ENCODE measurements at regions not wholly inside any gene's neighbourhood (a gene's known extent, or its start where the extent isn't known, plus 50 kb on each side); places are given as distances from the start of the nearest gene placed in this dataset.

GRCh38 chr1:213821943-213822334, 165.8 kb upstream of the PROX1 start:
- no peak overlapping the region for H3K27ac ChIP-seq (ENCODE audit: low read length)
- no peaks in the 10 kb centered on the region for H3F3A ChIP-seq (ENCODE audit: insufficient read depth, low read length, poor library complexity, severe bottlenecking)
- peaks cover 9% of the 10 kb centered on the region for H3K27me3 ChIP-seq (ENCODE audit: insufficient read depth, low read depth, low read length)
- H3K9me2 ChIP-seq (ENCODE audit: insufficient read depth, low read length), result no peaks in the 10 kb centered on the region
- no peak for TF ChIP-seq MXI1 (conservative IDR thresholded peaks at IDR 0.05; ENCODE audit: poor library complexity, severe bottlenecking)
- no peak for TF ChIP-seq REST (IDR thresholded peaks at IDR 0.05; ENCODE audit: borderline replicate concordance)
- TF ChIP-seq POLR2AphosphoS5 (IDR thresholded peaks at IDR 0.05), result no peak
- TF ChIP-seq EZH2 (IDR thresholded peaks at IDR 0.05; ENCODE audit: borderline replicate concordance, insufficient read depth, low read length, poor library complexity, severe bottlenecking), result no peak
- TF ChIP-seq SMC3 (conservative IDR thresholded peaks at IDR 0.05; ENCODE audit: poor library complexity), result no peak
- no peak for TF ChIP-seq CTCF (IDR thresholded peaks at IDR 0.05; ENCODE audit: poor library complexity, severe bottlenecking)
- TF ChIP-seq EP300 (conservative IDR thresholded peaks at IDR 0.05; ENCODE audit: poor library complexity, severe bottlenecking), result no peak
- TF ChIP-seq RAD21 (conservative IDR thresholded peaks at IDR 0.05), result no peak
- TF ChIP-seq TAF1 (IDR thresholded peaks at IDR 0.05; ENCODE audit: low read depth), result no peak
- H3K4me2 ChIP-seq (ENCODE audit: low read length), result no peak overlapping the region
- H3K9me3 ChIP-seq (ENCODE audit: low read length), result no peaks in the 10 kb centered on the region
- no peaks in the 10 kb centered on the region for H4K20me1 ChIP-seq (ENCODE audit: insufficient read depth)
- no peak overlapping the region for H2AFZ ChIP-seq (ENCODE audit: low read depth, low read length)
- H3K36me3 ChIP-seq (ENCODE audit: insufficient read depth, low read length), result no peaks in the 10 kb centered on the region
- H3K79me2 ChIP-seq (replicated peaks; ENCODE audit: insufficient read depth, low read length), result no peaks in the 10 kb centered on the region
- H3K4me3 ChIP-seq (ENCODE audit: low read length), result no peak overlapping the region
- no peak overlapping the region for H3K9ac ChIP-seq (ENCODE audit: low read length)

GRCh38 chr1:213826891-213827290, 160.9 kb upstream of the PROX1 start:
- peaks cover 9% of the 10 kb centered on the region for H3K27me3 ChIP-seq (ENCODE audit: insufficient read depth, low read depth, low read length)

More at GRCh38 chr1:213826891-213827290, 160.9 kb upstream of the PROX1 start:
- H3K4me2 ChIP-seq (ENCODE audit: low read length), result no peak overlapping the region
- H2AFZ ChIP-seq (ENCODE audit: low read depth, low read length), result no peak overlapping the region
- TF ChIP-seq SMC3 (conservative IDR thresholded peaks at IDR 0.05; ENCODE audit: poor library complexity) (no peak), MXI1 (conservative IDR thresholded peaks at IDR 0.05; ENCODE audit: poor library complexity, severe bottlenecking) (no peak), EZH2 (IDR thresholded peaks at IDR 0.05; ENCODE audit: borderline replicate concordance, insufficient read depth, low read length, poor library complexity, severe bottlenecking) (no peak), REST (IDR thresholded peaks at IDR 0.05; ENCODE audit: borderline replicate concordance) (no peak), RAD21 (conservative IDR thresholded peaks at IDR 0.05) (no peak), CTCF (IDR thresholded peaks at IDR 0.05; ENCODE audit: poor library complexity, severe bottlenecking) (no peak), EP300 (conservative IDR thresholded peaks at IDR 0.05; ENCODE audit: poor library complexity, severe bottlenecking) (no peak), POLR2AphosphoS5 (IDR thresholded peaks at IDR 0.05) (no peak), TAF1 (IDR thresholded peaks at IDR 0.05; ENCODE audit: low read depth) (no peak)
- H3F3A ChIP-seq (ENCODE audit: insufficient read depth, low read length, poor library complexity, severe bottlenecking), result peaks cover 4% of the 10 kb centered on the region
- no peak overlapping the region for H3K27ac ChIP-seq (ENCODE audit: low read length)
- no peak overlapping the region for H3K4me3 ChIP-seq (ENCODE audit: low read length)
- no peaks in the 10 kb centered on the region for H3K9me2 ChIP-seq (ENCODE audit: insufficient read depth, low read length)
- no peak overlapping the region for H3K9ac ChIP-seq (ENCODE audit: low read length)
- H3K36me3 ChIP-seq (ENCODE audit: insufficient read depth, low read length), result no peaks in the 10 kb centered on the region
- no peaks in the 10 kb centered on the region for H3K9me3 ChIP-seq (ENCODE audit: low read length)
- no peaks in the 10 kb centered on the region for H4K20me1 ChIP-seq (ENCODE audit: insufficient read depth)
- H3K79me2 ChIP-seq (replicated peaks; ENCODE audit: insufficient read depth, low read length), result no peaks in the 10 kb centered on the region
